Mesenchymal stem cell (in vitro differentiated cells and primary cell): ENCODE measurements at regions not wholly inside any gene's neighbourhood (a gene's known extent, or its start where the extent isn't known, plus 50 kb on each side); places are given as distances from the start of the nearest gene placed in this dataset.

Experiments used
- DNase-seq: peaks from one replicate; pipeline ENCODE4 v3.0.0-alpha.2; 2013
- H2AFZ ChIP-seq: one replicate; pipeline ENCODE4 v1.6.1; 2013; ENCODE audit warnings: low read depth, mild to moderate bottlenecking, control low read depth, inconsistent platforms, low read length, moderate library complexity
- H2AK5ac ChIP-seq: 2 replicates; pipeline ENCODE4 v1.6.1; 2013; ENCODE audit warnings: low read length, moderate library complexity, mild to moderate bottlenecking, inconsistent platforms; ENCODE audit not compliant: severe bottlenecking
- H2BK120ac ChIP-seq: one replicate; pipeline ENCODE4 v1.6.1; 2013; ENCODE audit warnings: low read depth, mild to moderate bottlenecking, inconsistent platforms, low read length, moderate library complexity
- H2BK12ac ChIP-seq, 2 experiments: one replicate each; pipeline ENCODE4 v1.6.1; 2013; ENCODE audit warnings: inconsistent platforms in 2 of 2, low read length in 2 of 2, mild to moderate bottlenecking in 2 of 2, moderate library complexity in 2 of 2, control low read depth in 1 of 2
- H2BK15ac ChIP-seq: one replicate; pipeline ENCODE4 v1.6.1; 2013; ENCODE audit warnings: mild to moderate bottlenecking, low read depth, inconsistent platforms; ENCODE audit not compliant: poor library complexity, severe bottlenecking
- H2BK5ac ChIP-seq: 2 replicates; pipeline ENCODE4 v1.6.1; 2013; ENCODE audit warnings: low read depth, mild to moderate bottlenecking, low read length, control low read depth, inconsistent platforms; ENCODE audit not compliant: poor library complexity, severe bottlenecking
- H3K14ac ChIP-seq, 2 experiments: one replicate each; pipeline ENCODE4 v1.6.1; 2013; ENCODE audit warnings: inconsistent platforms in 2 of 2, low read length in 2 of 2, control low read depth in 1 of 2, mild to moderate bottlenecking in 1 of 2, moderate library complexity in 1 of 2
- H3K18ac ChIP-seq, 2 experiments: one replicate each; pipeline ENCODE4 v1.6.1; 2013; ENCODE audit warnings: inconsistent platforms in 2 of 2, low read length in 2 of 2, control low read depth in 1 of 2, low read depth in 1 of 2, mild to moderate bottlenecking in 1 of 2
- H3K23ac ChIP-seq, 2 experiments: one replicate each; pipeline ENCODE4 v1.6.1; 2013; ENCODE audit warnings: inconsistent platforms in 2 of 2, low read length in 2 of 2, mild to moderate bottlenecking in 2 of 2, moderate library complexity in 2 of 2, control low read depth in 1 of 2
- H3K27ac ChIP-seq: 2 replicates; pipeline ENCODE4 v1.5.1; 2013; ENCODE audit warnings: mild to moderate bottlenecking, moderate library complexity, low read length, control low read depth, inconsistent platforms; ENCODE audit not compliant: poor library complexity, severe bottlenecking
- H3K27me3 ChIP-seq, 2 experiments: 2 replicates each; pipeline versions ENCODE4 v1.6.1 to v1.7.0; 2013; ENCODE audit warnings: low read length in 2 of 2, mild to moderate bottlenecking in 2 of 2, moderate library complexity in 2 of 2, control low read depth in 1 of 2, inconsistent platforms in 1 of 2; ENCODE audit not compliant: control insufficient read depth in 1 of 2, insufficient read depth in 1 of 2
- H3K36me3 ChIP-seq, 2 experiments: 2 replicates each; pipeline versions ENCODE4 v1.6.1 to v1.7.0; 2013; ENCODE audit warnings: low read length in 2 of 2, control low read depth in 1 of 2, inconsistent platforms in 1 of 2, low read depth in 1 of 2, mild to moderate bottlenecking in 1 of 2; ENCODE audit not compliant: insufficient read depth in 2 of 2, control insufficient read depth in 1 of 2
- H3K4ac ChIP-seq, 2 experiments: one replicate each; pipeline ENCODE4 v1.6.1; 2013; ENCODE audit warnings: inconsistent platforms in 2 of 2, low read length in 2 of 2, mild to moderate bottlenecking in 2 of 2, moderate library complexity in 2 of 2, control low read depth in 1 of 2, low read depth in 1 of 2
- H3K4me1 ChIP-seq: 2 replicates; pipeline ENCODE4 v1.6.1; 2013; ENCODE audit warnings: low read depth, low read length, control low read depth; ENCODE audit not compliant: control insufficient read depth, insufficient read depth
- H3K4me2 ChIP-seq: 2 replicates; pipeline ENCODE4 v1.6.1; 2013; ENCODE audit warnings: low read length, mild to moderate bottlenecking, inconsistent platforms; ENCODE audit not compliant: poor library complexity, severe bottlenecking
- H3K4me3 ChIP-seq, 2 experiments: 2 replicates each; pipeline versions ENCODE4 v1.5.1 to v1.7.0; 2013; ENCODE audit warnings: low read length in 2 of 2, mild to moderate bottlenecking in 2 of 2, control low read depth in 1 of 2, low read depth in 1 of 2; ENCODE audit not compliant: insufficient read depth in 1 of 2
- H3K79me1 ChIP-seq: replicated peaks from 2 replicates; pipeline ENCODE4 v1.6.1; 2013; ENCODE audit warnings: mild to moderate bottlenecking, control low read depth, low read length, inconsistent platforms; ENCODE audit not compliant: poor library complexity, severe bottlenecking
- H3K9ac ChIP-seq: 2 replicates; pipeline ENCODE4 v1.7.0; 2013; ENCODE audit warnings: mild to moderate bottlenecking, low read length, moderate library complexity
- H3K9me3 ChIP-seq: 2 replicates; pipeline ENCODE4 v1.7.0; 2013; ENCODE audit warnings: mild to moderate bottlenecking, low read length; ENCODE audit not compliant: control insufficient read depth
- H4K8ac ChIP-seq: one replicate; pipeline ENCODE4 v1.6.1; 2013; ENCODE audit warnings: inconsistent platforms, mild to moderate bottlenecking, low read length, moderate library complexity
- H4K91ac ChIP-seq: one replicate; pipeline ENCODE4 v1.6.1; 2013; ENCODE audit warnings: mild to moderate bottlenecking, low read length, inconsistent platforms
- WGBS: methylation state at CpG from one replicate; pipeline ENCODE4 v1.1.7; 2013; ENCODE audit warnings: mixed read lengths; 5-methylcytosine and 5-hydroxymethylcytosine counted together

DNA sequence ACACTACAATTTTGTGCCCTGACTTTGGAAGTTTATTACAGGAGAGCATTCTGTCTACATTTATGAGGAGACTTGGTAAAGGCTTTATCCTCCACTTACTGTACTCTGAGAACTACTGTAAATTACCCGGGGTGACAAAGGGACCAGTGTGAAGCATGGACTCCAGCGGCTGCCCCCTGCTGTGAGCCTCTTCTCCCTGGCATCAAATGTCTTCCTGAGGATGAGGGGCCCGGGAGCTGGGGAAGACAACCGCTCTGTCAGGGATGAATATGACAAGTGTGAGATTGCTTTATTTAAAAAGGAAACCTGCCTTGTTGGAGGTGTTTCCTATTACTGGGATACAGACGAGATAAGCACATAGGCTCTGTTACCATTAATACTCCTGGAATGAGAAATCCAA lies 714.8 kb downstream of the CCSER2 start:
- Histone ChIP-seq H3K14ac (no peak overlapping the region), H4K8ac (no peak overlapping the region), H3K9me3 (peaks cover 32% of the 10 kb centered on the region), H3K4me2 (no peak overlapping the region), H3K23ac (no peak overlapping the region), H2BK120ac (no peak overlapping the region), H2AFZ (no peak overlapping the region), H3K27ac (no peak overlapping the region), H3K79me1 (no peaks in the 10 kb centered on the region), H2BK5ac (no peak overlapping the region), H3K18ac (no peak overlapping the region), H4K91ac (no peak overlapping the region), H3K4ac (no peak overlapping the region), H2BK12ac (no peak overlapping the region), H3K9ac (no peak overlapping the region), H2AK5ac (no peak overlapping the region), H3K4me3 (no peak overlapping the region), H3K4me1 (no peaks in the 10 kb centered on the region), H3K36me3 (no peaks in the 10 kb centered on the region), H2BK15ac (no peak overlapping the region), H3K27me3 (no peaks in the 10 kb centered on the region)
- 53% methylated on average over 4 of the region's 5 CpGs for WGBS
- no peak for DNase-seq

DNA sequence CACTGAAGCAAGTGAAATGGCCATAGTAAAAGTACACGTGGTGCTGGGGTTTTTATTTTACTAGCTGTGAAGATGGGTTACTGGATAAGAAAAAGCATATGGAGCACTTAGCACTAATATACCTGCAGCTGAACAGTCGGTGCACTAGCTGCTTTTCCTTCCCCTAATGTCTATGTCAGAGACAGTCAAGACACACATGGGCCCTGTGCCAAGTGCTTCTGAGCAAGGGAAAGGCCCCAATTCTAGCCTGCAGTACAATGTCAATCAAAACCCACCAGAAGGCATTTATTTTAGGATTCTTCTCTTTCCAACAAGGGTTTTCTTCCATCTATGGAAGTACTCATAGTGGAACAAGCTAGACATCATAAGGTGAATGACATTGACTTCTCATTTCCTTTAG lies 716.7 kb downstream of the CCSER2 start:
- H3K4me1 ChIP-seq: no peaks in the 10 kb centered on the region
- no peaks in the 10 kb centered on the region for H3K27me3 ChIP-seq
- no peak overlapping the region for H3K18ac ChIP-seq
- no peak overlapping the region for H3K23ac ChIP-seq
- peaks cover 28% of the 10 kb centered on the region for H3K9me3 ChIP-seq
- H3K4me2 ChIP-seq: no peak overlapping the region
- H2BK120ac ChIP-seq: no peak overlapping the region
- no peak overlapping the region for H3K4me3 ChIP-seq
- H2AFZ ChIP-seq: no peak overlapping the region
- H2AK5ac ChIP-seq: no peak overlapping the region
- no peak overlapping the region for H2BK15ac ChIP-seq
- H2BK5ac ChIP-seq: no peak overlapping the region
- H3K27ac ChIP-seq: no peak overlapping the region
- H4K8ac ChIP-seq: no peak overlapping the region
- WGBS: 77% methylated on average over 2 of the region's 2 CpGs
- H3K36me3 ChIP-seq: no peaks in the 10 kb centered on the region
- no peaks in the 10 kb centered on the region for H3K79me1 ChIP-seq
- H3K4ac ChIP-seq: no peak overlapping the region
- H2BK12ac ChIP-seq: no peak overlapping the region
- H3K14ac ChIP-seq: no peak overlapping the region
- H4K91ac ChIP-seq: no peak overlapping the region
- no peak overlapping the region for H3K9ac ChIP-seq
- DNase-seq: no peak

DNA sequence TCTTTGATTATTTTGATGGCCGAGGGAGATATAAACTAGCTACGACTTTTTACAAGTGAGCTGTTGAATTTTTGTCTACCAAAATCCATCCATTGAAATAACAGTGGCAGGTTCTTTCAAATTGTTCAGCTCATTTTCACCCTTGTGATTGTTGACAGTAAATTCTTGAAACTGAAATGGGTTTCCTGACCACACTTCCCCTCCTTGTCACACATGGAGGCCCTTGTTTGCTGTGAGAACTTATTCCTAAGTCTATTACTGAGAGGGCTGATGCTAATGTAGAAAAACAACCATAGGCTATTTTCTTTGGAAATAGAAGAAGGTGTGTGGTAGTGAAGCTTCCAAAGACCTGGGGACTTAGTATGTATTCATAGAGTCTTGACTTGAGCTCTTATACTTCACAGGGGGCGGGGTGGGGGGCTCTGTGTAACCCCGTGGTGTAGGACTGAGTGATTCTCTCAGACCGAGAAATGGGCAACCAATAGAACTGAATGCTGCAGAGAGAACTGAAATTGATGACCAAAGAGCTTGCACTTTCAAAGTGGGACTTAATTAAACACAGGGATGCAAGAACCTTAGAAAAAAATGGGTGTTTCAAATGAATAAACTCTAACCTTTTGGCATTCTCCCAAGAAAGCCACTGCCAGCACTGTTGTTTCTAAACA lies 718.9 kb downstream of the CCSER2 start:
- H3K27ac ChIP-seq: no peak overlapping the region
- H3K4ac ChIP-seq: no peak overlapping the region
- H3K27me3 ChIP-seq: no peaks in the 10 kb centered on the region
- no peak overlapping the region for H3K4me3 ChIP-seq
- H2AK5ac ChIP-seq: no peak overlapping the region
- H3K4me1 ChIP-seq: no peaks in the 10 kb centered on the region
- no peak overlapping the region for H3K9ac ChIP-seq
- H2BK5ac ChIP-seq: no peak overlapping the region
- no peak for DNase-seq
- H2AFZ ChIP-seq: no peak overlapping the region
- no peak overlapping the region for H3K18ac ChIP-seq
- 66% methylated on average over 5 of the region's 5 CpGs for WGBS
- no peak overlapping the region for H2BK120ac ChIP-seq
- no peak overlapping the region for H4K8ac ChIP-seq
- H3K14ac ChIP-seq: no peak overlapping the region
- peaks cover 24% of the 10 kb centered on the region for H3K9me3 ChIP-seq
- H2BK12ac ChIP-seq: no peak overlapping the region
- H3K36me3 ChIP-seq: no peaks in the 10 kb centered on the region
- H4K91ac ChIP-seq: no peak overlapping the region
- no peaks in the 10 kb centered on the region for H3K79me1 ChIP-seq
- H3K23ac ChIP-seq: no peak overlapping the region
- no peak overlapping the region for H3K4me2 ChIP-seq
- no peak overlapping the region for H2BK15ac ChIP-seq

DNA sequence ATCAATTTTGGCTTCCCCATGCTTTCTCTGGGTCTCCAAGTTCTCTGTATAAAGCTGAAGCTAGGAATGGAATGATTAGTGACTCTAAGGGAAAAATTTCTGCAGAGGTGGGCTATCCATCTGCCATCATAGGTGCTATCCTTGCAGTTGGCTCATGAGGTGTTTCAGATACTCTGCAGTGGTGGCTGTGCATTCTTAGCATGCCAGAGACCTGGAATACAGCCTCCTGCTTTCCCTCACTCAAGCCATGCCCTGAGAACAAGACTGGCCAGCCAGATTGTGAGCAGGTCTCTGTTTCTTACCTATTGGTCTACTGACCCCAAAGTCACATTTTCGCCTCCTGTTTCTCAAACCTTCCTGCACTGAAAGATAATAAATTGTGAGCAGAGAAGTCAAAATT lies 719.6 kb downstream of the CCSER2 start:
- H2BK12ac ChIP-seq: no peak overlapping the region
- no peak overlapping the region for H3K4me3 ChIP-seq
- no peak overlapping the region for H2BK120ac ChIP-seq

More for the DNA sequence above, 719.6 kb downstream of the CCSER2 start:
- no peak overlapping the region for H3K23ac ChIP-seq
- H3K4ac ChIP-seq: no peak overlapping the region
- H3K4me1 ChIP-seq: no peaks in the 10 kb centered on the region
- H4K8ac ChIP-seq: no peak overlapping the region
- no peaks in the 10 kb centered on the region for H3K79me1 ChIP-seq
- H3K27ac ChIP-seq: no peak overlapping the region
- no peaks in the 10 kb centered on the region for H3K36me3 ChIP-seq
- H2BK15ac ChIP-seq: no peak overlapping the region
- H4K91ac ChIP-seq: no peak overlapping the region
- no peak overlapping the region for H3K9ac ChIP-seq
- WGBS: 86% methylated on average over 1 of the region's 1 CpG
- H3K18ac ChIP-seq: no peak overlapping the region
- no peak overlapping the region for H3K14ac ChIP-seq
- no peak overlapping the region for H2BK5ac ChIP-seq
- H2AK5ac ChIP-seq: no peak overlapping the region
- H3K9me3 ChIP-seq: peaks cover 18% of the 10 kb centered on the region
- H3K27me3 ChIP-seq: no peaks in the 10 kb centered on the region
- no peak for DNase-seq
- H3K4me2 ChIP-seq: no peak overlapping the region
- H2AFZ ChIP-seq: no peak overlapping the region
